ENCODE measurements at regions not wholly inside any gene's neighbourhood (a gene's known extent, or its start where the extent isn't known, plus 50 kb on each side); places are given as distances from the start of the nearest gene placed in this dataset.
"Not testable (repeated sequence)": the region's sequence is repeated elsewhere in the genome, so short reads cannot be mapped to it uniquely, and the experiment has no call there.

DNA sequence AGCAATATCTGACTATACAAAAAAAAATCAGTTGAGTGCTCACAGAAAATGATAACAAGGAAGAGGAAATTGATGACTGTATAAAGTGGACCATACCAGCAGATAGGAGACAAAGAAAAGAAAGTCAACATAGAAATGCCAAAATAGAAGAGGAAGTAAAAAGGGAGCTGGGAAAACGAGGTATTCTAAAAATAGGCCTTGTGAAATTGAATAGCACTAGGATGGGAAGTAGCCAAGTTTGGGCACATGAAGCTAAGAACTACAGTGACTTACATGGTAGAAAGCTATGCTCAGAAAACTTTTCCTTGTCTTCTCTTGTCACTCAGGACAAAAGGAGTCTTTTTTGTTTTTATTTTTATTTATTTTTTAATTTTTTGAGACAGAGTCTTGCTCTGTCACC is 76.2 kb upstream of the APBB1IP start:
- ChIA-PET CTCF (no interaction called here), POLR2A (no interaction called here)
- Mint-ChIP-seq H3K27me3 (peaks cover 13% of the 10 kb centered on the region), H3K4me1 (no peaks in the 10 kb centered on the region), H3K9me3 (peaks cover 2% of the 10 kb centered on the region), H3K4me3 (no peak overlapping the region), H3K27ac (no peak overlapping the region), H3K36me3 (ENCODE audit: low read depth) (no peaks in the 10 kb centered on the region)
- TF ChIP-seq, protein P1, sequence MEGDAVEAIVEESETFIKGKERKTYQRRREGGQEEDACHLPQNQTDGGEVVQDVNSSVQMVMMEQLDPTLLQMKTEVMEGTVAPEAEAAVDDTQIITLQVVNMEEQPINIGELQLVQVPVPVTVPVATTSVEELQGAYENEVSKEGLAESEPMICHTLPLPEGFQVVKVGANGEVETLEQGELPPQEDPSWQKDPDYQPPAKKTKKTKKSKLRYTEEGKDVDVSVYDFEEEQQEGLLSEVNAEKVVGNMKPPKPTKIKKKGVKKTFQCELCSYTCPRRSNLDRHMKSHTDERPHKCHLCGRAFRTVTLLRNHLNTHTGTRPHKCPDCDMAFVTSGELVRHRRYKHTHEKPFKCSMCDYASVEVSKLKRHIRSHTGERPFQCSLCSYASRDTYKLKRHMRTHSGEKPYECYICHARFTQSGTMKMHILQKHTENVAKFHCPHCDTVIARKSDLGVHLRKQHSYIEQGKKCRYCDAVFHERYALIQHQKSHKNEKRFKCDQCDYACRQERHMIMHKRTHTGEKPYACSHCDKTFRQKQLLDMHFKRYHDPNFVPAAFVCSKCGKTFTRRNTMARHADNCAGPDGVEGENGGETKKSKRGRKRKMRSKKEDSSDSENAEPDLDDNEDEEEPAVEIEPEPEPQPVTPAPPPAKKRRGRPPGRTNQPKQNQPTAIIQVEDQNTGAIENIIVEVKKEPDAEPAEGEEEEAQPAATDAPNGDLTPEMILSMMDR (IDR thresholded peaks at IDR 0.05): no peak
- intact Hi-C loops (cut with micrococcal nuclease): no loop called here
- DNase-seq (no peak), ATAC-seq (ENCODE audit: low read depth) (no peak)

DNA sequence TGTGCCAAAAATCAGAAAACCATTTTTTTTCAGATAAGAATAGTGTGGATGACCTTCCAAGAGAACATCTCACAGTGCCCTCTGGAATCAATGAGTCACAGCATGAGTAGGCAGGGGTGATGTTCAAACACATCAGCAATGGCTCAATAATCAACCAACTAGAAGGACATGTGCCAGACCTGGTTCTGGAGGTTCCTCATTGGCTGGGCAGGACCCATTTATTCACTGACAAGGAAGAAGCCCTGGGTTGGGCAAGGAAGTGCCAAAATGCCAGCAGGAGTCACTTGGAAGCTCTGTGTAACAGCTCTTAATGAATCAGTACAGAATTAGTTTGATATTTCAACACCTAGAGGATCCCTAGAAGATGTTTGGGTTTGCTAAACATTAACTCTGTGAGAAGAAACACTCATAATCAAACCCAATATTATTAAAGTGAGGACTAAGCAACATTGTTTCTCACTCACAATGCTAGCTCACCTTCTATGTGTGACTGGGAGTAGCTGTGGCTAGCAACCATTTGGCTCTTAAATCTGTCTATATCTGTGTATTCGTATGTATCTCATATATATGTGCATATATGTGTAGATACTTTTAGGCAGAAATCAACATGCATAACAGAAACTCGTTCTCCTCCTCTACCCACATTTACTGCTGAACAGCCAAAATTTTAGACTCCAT is 72.3 kb upstream of the APBB1IP start:
- intact Hi-C loops (cut with micrococcal nuclease): no loop called here
- ChIA-PET POLR2A (no interaction called here), CTCF (no interaction called here)
- peaks cover 7% of the 10 kb centered on the region for H3K4me1 Mint-ChIP-seq
- no peaks in the 10 kb centered on the region for H3K36me3 Mint-ChIP-seq (ENCODE audit: low read depth)
- TF ChIP-seq, protein P1 (IDR thresholded peaks at IDR 0.05): no peak
- DNase-seq (no peak), ATAC-seq (ENCODE audit: low read depth) (no peak)
- H3K9me3 Mint-ChIP-seq: peaks cover 9% of the 10 kb centered on the region
- no peaks in the 10 kb centered on the region for H3K27me3 Mint-ChIP-seq
- no peak overlapping the region for H3K27ac Mint-ChIP-seq
- H3K4me3 Mint-ChIP-seq: no peak overlapping the region

DNA sequence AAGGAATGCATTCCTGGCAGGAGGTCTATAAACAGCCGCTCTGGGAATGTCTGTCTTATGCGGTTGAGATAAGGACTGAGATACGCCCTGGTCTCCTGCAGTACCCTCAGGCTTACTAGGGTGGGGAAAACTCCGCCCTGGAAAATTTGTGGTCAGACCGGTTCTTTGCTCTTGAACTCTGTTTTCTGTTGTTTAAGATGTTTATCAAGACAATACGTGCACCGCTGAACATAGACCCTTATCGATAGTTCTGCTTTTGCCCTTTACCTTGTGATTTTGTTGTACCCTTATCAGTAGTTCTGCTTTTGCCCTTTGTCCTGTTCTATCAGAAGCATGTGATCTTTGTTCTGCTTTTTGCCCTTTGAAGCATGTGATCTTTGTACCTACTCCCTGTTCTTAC is 71.1 kb upstream of the APBB1IP start:
- DNase-seq; intact Hi-C loops (cut with micrococcal nuclease); H3K4me1 Mint-ChIP-seq; H3K4me3 Mint-ChIP-seq; H3K27me3 Mint-ChIP-seq; ATAC-seq (ENCODE audit: low read depth); H3K27ac Mint-ChIP-seq; H3K36me3 Mint-ChIP-seq (ENCODE audit: low read depth); POLR2A ChIA-PET; H3K9me3 Mint-ChIP-seq; CTCF ChIA-PET: not testable (repeated sequence)

DNA sequence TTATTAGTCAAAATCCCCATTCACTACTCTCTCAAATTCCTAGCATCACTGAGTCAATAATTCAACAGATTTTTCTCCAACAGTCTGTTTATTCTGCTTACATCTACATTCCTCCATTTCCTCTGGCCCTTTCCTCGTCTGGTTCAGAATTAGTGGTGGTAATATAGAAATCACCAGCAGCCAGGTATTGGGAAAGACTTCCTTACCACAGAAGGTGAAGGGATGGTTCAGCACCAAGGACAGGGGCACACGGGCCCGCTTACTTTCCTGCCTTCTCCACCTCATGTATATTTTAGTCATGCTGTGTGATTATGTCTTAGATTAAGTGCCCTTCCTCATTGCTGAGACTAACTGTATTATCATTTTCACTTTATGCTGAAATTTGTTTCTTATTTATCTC is 70.4 kb upstream of the APBB1IP start:
- ChIA-PET CTCF (no interaction called here), POLR2A (interaction anchor here (0.7 kb wide), 1 partner anchor 195 kb away, joined by 5 read pairs; no protein-coding TSS in a partner anchor)
- H3K4me1 Mint-ChIP-seq: peaks cover 12% of the 10 kb centered on the region
- ATAC-seq (ENCODE audit: low read depth) (peak; percentile 73), DNase-seq (peak; percentile 20)
- TF ChIP-seq, protein P1 (IDR thresholded peaks at IDR 0.05): no peak
- intact Hi-C loops (cut with micrococcal nuclease): no loop called here
- peaks cover 9% of the 10 kb centered on the region for H3K9me3 Mint-ChIP-seq
- no peak overlapping the region for H3K27ac Mint-ChIP-seq
- no peaks in the 10 kb centered on the region for H3K36me3 Mint-ChIP-seq (ENCODE audit: low read depth)
- no peak overlapping the region for H3K4me3 Mint-ChIP-seq
- no peaks in the 10 kb centered on the region for H3K27me3 Mint-ChIP-seq

DNA sequence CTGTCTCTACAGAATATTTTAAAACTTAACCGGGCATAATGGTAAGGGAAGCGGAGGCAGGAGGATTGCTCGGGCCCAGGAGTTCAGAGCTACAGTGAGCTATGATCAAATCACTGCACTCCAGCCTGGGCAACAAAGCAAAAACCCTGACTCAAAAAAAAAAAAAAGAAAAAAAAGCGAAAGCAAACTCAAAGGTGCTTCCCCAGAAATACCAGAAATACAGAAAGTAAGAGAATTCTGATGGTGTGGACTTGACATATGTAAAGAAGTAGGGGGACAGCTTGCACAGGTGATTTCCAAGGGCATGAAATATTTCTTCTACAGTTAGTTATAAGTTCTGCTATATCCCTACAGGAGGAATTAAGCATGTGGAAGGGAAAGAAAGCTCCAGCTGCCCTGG is 69.7 kb upstream of the APBB1IP start:
- no peaks in the 10 kb centered on the region for H3K36me3 Mint-ChIP-seq (ENCODE audit: low read depth)
- H3K4me3 Mint-ChIP-seq: peak overlapping the region; percentile 15
- intact Hi-C loops (cut with micrococcal nuclease): no loop called here
- H3K4me1 Mint-ChIP-seq: peaks cover 19% of the 10 kb centered on the region
- POLR2A ChIA-PET: interaction anchor here (0.7 kb wide), 1 partner anchor 194 kb away, joined by 5 read pairs; no protein-coding TSS in a partner anchor
- TF ChIP-seq, protein P1 (IDR thresholded peaks at IDR 0.05): no peak
- CTCF ChIA-PET: no interaction called here
- H3K27me3 Mint-ChIP-seq: no peaks in the 10 kb centered on the region
- H3K9me3 Mint-ChIP-seq: peaks cover 9% of the 10 kb centered on the region
- no peak for ATAC-seq (ENCODE audit: low read depth)
- no peak for DNase-seq
- no peak overlapping the region for H3K27ac Mint-ChIP-seq

Data from activated B cell treated with CpG ODN at 0.5 μM for 24 hours (primary cell).